BJ (cell line): ENCODE measurements at regions not wholly inside any gene's neighbourhood (a gene's known extent, or its start where the extent isn't known, plus 50 kb on each side); places are given as distances from the start of the nearest gene placed in this dataset.

Experiments
- CTCF ChIA-PET: fragments of 350-600 bp; formaldehyde crosslinking; extraction: SDS; loops from one replicate; lab custom pipeline; 2021; ENCODE audit warnings: antibody characterized with exemption, inconsistent platforms; lab: Yijun Ruan, JAX
- POLR2A ChIA-PET: fragments of 300-600 bp; sonication (Branson Sonifier 250); formaldehyde crosslinking; extraction: SDS; loops from one replicate; lab custom pipeline; 2021; ENCODE audit warnings: antibody characterized with exemption; lab: Charles Lee
- DNase-seq: peaks from one replicate; pipeline ENCODE4 v3.0.0-alpha.2; 2011; ENCODE audit warnings: low read depth
- H3K27me3 ChIP-seq: 2 replicates; pipeline ENCODE4 v1.6.0; 2011; ENCODE audit warnings: low read length; ENCODE audit not compliant: control insufficient read depth, insufficient read depth
- H3K36me3 ChIP-seq: 2 replicates; pipeline ENCODE4 v1.5.1; 2011; ENCODE audit warnings: low read length; ENCODE audit not compliant: control insufficient read depth, insufficient read depth
- H3K4me3 ChIP-seq: 2 replicates; pipeline ENCODE4 v1.5.1; 2011; ENCODE audit warnings: low read depth, mild to moderate bottlenecking, control low read depth, low read length
- TF ChIP-seq, protein P1 (sequence below): IDR thresholded peaks from 2 replicates; pipeline ENCODE4 v1.5.1; 2011; ENCODE audit warnings: low read depth, mild to moderate bottlenecking, control low read depth, inconsistent platforms, low read length, moderate library complexity; ENCODE audit not compliant: insufficient read depth

DNA sequence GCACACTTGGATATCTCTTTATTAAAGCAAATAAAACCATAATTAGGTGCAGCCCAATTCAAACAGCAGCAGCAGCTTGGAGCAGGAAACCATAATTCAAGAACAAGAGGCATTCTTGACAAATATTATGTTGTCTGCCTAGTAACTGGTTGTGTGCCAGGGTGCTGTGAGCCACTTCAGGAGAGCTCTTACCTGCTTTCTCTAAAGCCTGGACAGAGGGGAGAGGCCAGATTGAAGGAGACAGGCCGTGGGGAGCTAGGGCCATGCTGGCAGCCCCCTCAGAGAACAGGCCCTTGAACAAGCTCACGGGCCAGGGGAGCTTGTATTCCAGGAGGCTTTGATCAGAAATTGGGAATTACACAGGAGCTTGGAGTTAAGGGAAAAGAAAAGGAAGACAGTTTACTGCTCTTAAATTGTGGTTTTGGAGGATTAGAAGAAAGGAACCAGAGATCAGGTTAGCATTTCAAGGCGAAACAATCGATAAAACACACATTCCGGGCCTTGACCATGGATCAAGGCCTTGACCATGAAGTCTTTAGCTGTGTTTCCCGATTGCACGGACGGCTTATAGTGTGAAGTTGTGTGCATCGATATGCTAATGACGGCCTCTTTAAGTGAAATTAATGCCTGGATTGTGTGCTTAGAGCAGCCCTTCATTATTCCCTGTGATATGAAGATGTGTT is 69.8 kb upstream of the NKX2-2 start:
- no peak for DNase-seq
- POLR2A ChIA-PET, result no interaction called here
- Histone ChIP-seq H3K27me3 (no peaks in the 10 kb centered on the region), H3K36me3 (no peaks in the 10 kb centered on the region), H3K4me3 (no peak overlapping the region)
- CTCF ChIA-PET, result interaction anchor here (1.3 to 2.4 kb wide), 3 partner anchors 12 to 746 kb away, joined by 3 to 12 read pairs (median 7); no protein-coding TSS in a partner anchor
- TF ChIP-seq, protein P1, sequence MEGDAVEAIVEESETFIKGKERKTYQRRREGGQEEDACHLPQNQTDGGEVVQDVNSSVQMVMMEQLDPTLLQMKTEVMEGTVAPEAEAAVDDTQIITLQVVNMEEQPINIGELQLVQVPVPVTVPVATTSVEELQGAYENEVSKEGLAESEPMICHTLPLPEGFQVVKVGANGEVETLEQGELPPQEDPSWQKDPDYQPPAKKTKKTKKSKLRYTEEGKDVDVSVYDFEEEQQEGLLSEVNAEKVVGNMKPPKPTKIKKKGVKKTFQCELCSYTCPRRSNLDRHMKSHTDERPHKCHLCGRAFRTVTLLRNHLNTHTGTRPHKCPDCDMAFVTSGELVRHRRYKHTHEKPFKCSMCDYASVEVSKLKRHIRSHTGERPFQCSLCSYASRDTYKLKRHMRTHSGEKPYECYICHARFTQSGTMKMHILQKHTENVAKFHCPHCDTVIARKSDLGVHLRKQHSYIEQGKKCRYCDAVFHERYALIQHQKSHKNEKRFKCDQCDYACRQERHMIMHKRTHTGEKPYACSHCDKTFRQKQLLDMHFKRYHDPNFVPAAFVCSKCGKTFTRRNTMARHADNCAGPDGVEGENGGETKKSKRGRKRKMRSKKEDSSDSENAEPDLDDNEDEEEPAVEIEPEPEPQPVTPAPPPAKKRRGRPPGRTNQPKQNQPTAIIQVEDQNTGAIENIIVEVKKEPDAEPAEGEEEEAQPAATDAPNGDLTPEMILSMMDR, result no peak

DNA sequence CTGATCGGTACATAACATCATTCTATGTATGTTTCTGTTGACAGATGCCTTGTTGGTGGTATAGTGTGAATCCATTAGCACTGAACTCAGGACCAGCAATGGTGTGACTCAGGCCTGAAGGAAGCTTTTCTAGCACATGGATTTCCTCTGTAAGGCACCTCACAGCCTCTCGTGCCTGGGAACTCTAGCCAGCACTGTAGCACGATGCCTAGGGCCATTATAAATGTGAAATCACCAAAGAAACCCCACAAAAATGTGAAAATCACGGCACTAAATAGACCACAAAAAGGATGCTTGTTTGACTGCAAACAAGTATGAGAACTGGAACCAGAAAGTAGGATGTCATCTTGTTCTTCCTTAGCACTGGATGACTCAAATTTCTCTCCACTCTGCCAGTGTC is 63.7 kb upstream of the NKX2-2 start:
- ChIA-PET POLR2A (no interaction called here), CTCF (interaction anchor here (0.9 to 1.2 kb wide), 2 partner anchors 72 to 717 kb away, joined by 3 read pairs; no protein-coding TSS in a partner anchor)
- H3K27me3 ChIP-seq, result no peaks in the 10 kb centered on the region
- H3K4me3 ChIP-seq, result no peak overlapping the region
- no peak for DNase-seq
- TF ChIP-seq, protein P1, result no peak
- H3K36me3 ChIP-seq, result no peaks in the 10 kb centered on the region

DNA sequence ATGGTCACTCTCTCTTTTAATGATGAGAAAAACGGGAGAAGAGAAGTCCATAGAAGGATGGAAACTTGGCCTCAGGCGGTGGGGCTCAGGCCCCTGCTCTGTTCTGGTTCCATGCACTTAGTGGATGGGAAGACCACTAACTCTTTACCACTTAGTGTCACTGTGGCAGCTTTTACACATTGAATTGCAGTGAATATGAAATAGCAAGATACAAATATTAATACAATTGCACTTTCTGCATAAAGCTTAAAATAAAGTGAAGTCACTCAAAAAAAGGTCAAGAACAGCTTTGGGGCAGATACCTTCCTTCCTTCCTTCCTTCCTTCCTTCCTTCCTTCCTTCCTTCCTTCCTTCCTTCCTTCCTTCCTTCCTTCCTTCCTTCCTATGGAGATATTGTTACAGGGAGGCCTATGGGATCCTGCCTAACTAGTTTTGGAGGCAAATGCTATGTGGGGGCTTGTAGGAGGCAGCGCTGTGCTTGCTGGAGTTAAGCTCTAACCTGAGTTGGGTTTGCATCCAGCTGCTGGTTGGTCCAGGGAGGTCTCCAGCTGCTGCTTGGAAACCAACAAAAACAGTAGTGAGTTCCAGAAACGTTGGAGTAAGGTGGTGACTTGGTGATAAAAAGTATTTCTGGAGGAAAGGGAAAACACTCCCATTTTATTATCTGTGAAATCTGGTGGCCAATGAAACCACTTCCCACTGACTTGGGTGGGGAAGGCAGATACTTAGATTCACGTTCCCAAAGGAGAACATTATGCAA is 62.3 kb upstream of the NKX2-2 start:
- H3K4me3 ChIP-seq, result no peak overlapping the region
- CTCF ChIA-PET, result interaction anchor here (0.9 to 1.2 kb wide), 2 partner anchors 716 to 738 kb away, joined by 3 to 4 read pairs; no protein-coding TSS in a partner anchor

DNA sequence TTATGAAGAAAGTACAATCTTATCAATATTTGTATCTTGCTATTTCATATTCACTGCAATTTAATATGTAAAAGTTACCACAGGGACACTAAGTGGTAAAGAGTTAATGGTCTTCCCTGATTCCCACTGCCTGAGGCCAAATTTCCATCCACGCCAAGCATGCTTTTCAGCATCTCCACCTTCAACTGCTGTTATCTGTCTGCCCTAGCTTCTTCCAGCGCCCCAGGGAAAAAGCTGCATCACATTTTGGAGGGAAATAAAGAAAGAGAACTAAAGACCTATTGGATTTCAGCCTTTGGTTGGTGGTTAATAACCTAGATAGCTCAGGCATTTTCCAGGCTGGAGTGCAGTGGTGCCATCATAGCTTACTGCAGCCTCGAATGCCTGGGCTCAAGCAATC is 61.3 kb upstream of the NKX2-2 start:
- CTCF ChIA-PET, result interaction anchor here (0.9 kb wide), 1 partner anchor 737 kb away, joined by 4 read pairs; no protein-coding TSS in a partner anchor
- TF ChIP-seq, protein P1, result no peak
- Histone ChIP-seq H3K4me3 (no peak overlapping the region), H3K36me3 (no peaks in the 10 kb centered on the region), H3K27me3 (no peaks in the 10 kb centered on the region)
- POLR2A ChIA-PET, result no interaction called here
- no peak for DNase-seq

More for the DNA sequence above, 62.3 kb upstream of the NKX2-2 start:
- Histone ChIP-seq H3K36me3 (no peaks in the 10 kb centered on the region), H3K27me3 (no peaks in the 10 kb centered on the region)
- no peak for DNase-seq
- TF ChIP-seq, protein P1, result no peak
- POLR2A ChIA-PET, result no interaction called here

DNA sequence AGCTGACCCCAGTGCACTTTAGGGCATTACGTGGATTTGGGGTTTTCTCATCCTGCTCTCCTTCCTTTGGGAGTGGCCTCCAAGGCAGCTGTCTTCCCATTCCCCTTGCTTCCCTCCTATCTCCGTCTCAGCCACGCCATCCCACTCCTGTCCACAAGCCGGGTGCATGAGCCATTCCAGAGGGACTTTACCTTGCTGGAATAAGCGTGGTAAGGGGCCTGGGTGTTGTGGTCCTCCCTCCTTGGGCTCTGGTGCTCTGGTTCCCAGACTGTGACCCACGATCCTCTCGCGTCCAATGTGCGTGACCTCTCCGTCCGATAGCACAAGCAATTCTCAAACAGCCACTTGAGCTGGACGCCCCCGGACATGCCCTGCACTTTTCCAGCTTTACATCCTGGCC is 60.6 kb upstream of the NKX2-2 start:
- Histone ChIP-seq H3K4me3 (no peak overlapping the region), H3K27me3 (no peaks in the 10 kb centered on the region), H3K36me3 (no peaks in the 10 kb centered on the region)
- DNase-seq, result no peak
- POLR2A ChIA-PET, result no interaction called here
- CTCF ChIA-PET, result interaction anchor here (0.5 kb wide), 1 partner anchor 32 kb away, joined by 4 read pairs; no protein-coding TSS in a partner anchor
- TF ChIP-seq, protein P1, result no peak
